ENCODE measurements at regions not wholly inside any gene's neighbourhood (a gene's known extent, or its start where the extent isn't known, plus 50 kb on each side); places are given as distances from the start of the nearest gene placed in this dataset.

- Histone ChIP-seq H2AFZ (ENCODE audit: control insufficient read depth, low read depth, low read length) (no peak overlapping the region), H4K20me1 (ENCODE audit: control insufficient read depth, insufficient read depth) (no peaks in the 10 kb centered on the region), H3K4me1 (ENCODE audit: control insufficient read depth, insufficient read depth, low read length) (no peaks in the 10 kb centered on the region), H3K4me2 (ENCODE audit: control insufficient read depth, insufficient read depth) (no peak overlapping the region), H3K9ac (ENCODE audit: control insufficient read depth, insufficient read depth, low read length) (no peak overlapping the region), H3K27me3 (replicated peaks in 1 of 2; ENCODE audit: control insufficient read depth in 2 of 2, insufficient read depth in 2 of 2, low read length in 1 of 2) (no peaks in the 10 kb centered on the region), H3K36me3 (ENCODE audit: control insufficient read depth in 2 of 2, insufficient read depth in 2 of 2, low read length in 1 of 2) (no peaks in the 10 kb centered on the region), H3K27ac (ENCODE audit: control insufficient read depth, insufficient read depth) (no peak overlapping the region), H3K4me3 (no peak overlapping the region), H3K9me3 (replicated peaks; ENCODE audit: control insufficient read depth, insufficient read depth, low read length) (no peaks in the 10 kb centered on the region), H3K79me2 (ENCODE audit: control insufficient read depth, insufficient read depth, low read length) (no peaks in the 10 kb centered on the region)
- ChIA-PET RAD21 (ENCODE audit: unreplicated experiment) (no interaction called here), POLR2A (no interaction called here), CTCF (no interaction called here), SMC1A (ENCODE audit: uncharacterized antibody, unreplicated experiment) (no interaction called here)
- DNase-seq (ENCODE audit: low read depth, low spot score) (no peak), FAIRE-seq (no peak), ATAC-seq (no peak)
- in situ Hi-C loops (cut with MboI) = no loop called here
- BruUV-seq (replicated peaks) = no TSS peak
- TF ChIP-seq PKNOX1 (IDR thresholded peaks at IDR 0.05) = no peak
- TF ChIP-seq SIX5 (IDR thresholded peaks at IDR 0.05; ENCODE audit: low read depth, low read length, severe bottlenecking) = no peak
- intact Hi-C loops (cut with micrococcal nuclease; ENCODE audit: unreplicated experiment) = no loop called here
Measured at GRCh38 chr5:152649609-152650008, 244.5 kb upstream of the NMUR2 start.

DNA sequence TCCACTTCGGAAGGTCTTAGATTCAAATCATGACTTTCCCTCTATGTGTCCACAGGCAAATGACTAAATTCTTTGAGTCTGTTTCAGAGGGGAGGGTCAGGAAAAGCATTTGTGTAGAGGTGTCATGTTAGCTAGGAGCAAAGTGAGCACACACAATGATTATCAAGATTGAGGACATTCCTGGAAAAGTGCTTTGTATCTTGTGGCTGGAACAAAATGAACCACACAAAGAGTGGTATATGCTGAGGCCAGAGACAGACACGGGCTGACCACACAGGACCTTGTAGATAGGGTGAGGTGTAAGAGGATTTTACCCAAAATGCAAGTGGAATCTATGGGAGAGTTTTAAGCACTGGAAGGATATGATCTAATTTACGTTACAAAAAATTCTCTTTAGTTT, 245.3 kb upstream of the NMUR2 start:
- Histone ChIP-seq H3K27me3 (replicated peaks in 1 of 2; ENCODE audit: control insufficient read depth in 2 of 2, insufficient read depth in 2 of 2, low read length in 1 of 2) (no peaks in the 10 kb centered on the region), H3K36me3 (ENCODE audit: control insufficient read depth in 2 of 2, insufficient read depth in 2 of 2, low read length in 1 of 2) (no peaks in the 10 kb centered on the region), H3K27ac (ENCODE audit: control insufficient read depth, insufficient read depth) (no peak overlapping the region), H2AFZ (ENCODE audit: control insufficient read depth, low read depth, low read length) (no peak overlapping the region), H3K79me2 (ENCODE audit: control insufficient read depth, insufficient read depth, low read length) (no peaks in the 10 kb centered on the region), H3K9me3 (replicated peaks; ENCODE audit: control insufficient read depth, insufficient read depth, low read length) (no peaks in the 10 kb centered on the region), H3K4me3 (no peak overlapping the region), H3K4me2 (ENCODE audit: control insufficient read depth, insufficient read depth) (no peak overlapping the region), H4K20me1 (ENCODE audit: control insufficient read depth, insufficient read depth) (no peaks in the 10 kb centered on the region), H3K9ac (ENCODE audit: control insufficient read depth, insufficient read depth, low read length) (no peak overlapping the region), H3K4me1 (ENCODE audit: control insufficient read depth, insufficient read depth, low read length) (no peaks in the 10 kb centered on the region)
- RAD21 ChIA-PET (ENCODE audit: unreplicated experiment) = no interaction called here
- ATAC-seq (no peak), FAIRE-seq (no peak), DNase-seq (ENCODE audit: low read depth, low spot score) (no peak)
- CTCF ChIA-PET = no interaction called here
- WGBS (ENCODE audit: insufficient coverage, insufficient replicate concordance, low lambda C conversion rate, missing lambda C conversion rate) = 2% methylated on average over 3 of the region's 3 CpGs
- BruUV-seq (replicated peaks) = no TSS peak
- POLR2A ChIA-PET = no interaction called here
- in situ Hi-C loops (cut with MboI) = no loop called here
- SMC1A ChIA-PET (ENCODE audit: uncharacterized antibody, unreplicated experiment) = no interaction called here
- intact Hi-C loops (cut with micrococcal nuclease; ENCODE audit: unreplicated experiment) = no loop called here
- TF ChIP-seq IRF4 (IDR thresholded peaks at IDR 0.05; ENCODE audit: low read depth, low read length) (no peak), SIX5 (IDR thresholded peaks at IDR 0.05; ENCODE audit: low read depth, low read length, severe bottlenecking) (no peak), GATAD2B (conservative IDR thresholded peaks at IDR 0.05; ENCODE audit: low read depth) (no peak), RCOR1 (conservative IDR thresholded peaks at IDR 0.05; ENCODE audit: low read depth, low read length) (no peak), RAD21 (IDR thresholded peaks at IDR 0.05; ENCODE audit: insufficient read depth, low read depth, low read length) (no peak), CHD2 (IDR thresholded peaks at IDR 0.05; ENCODE audit: borderline replicate concordance, low read depth, low read length) (no peak), NR2C1 (IDR thresholded peaks at IDR 0.05) (no peak), E4F1 (IDR thresholded peaks at IDR 0.05; ENCODE audit: borderline replicate concordance, partially characterized antibody) (no peak), EED (IDR thresholded peaks at IDR 0.05; ENCODE audit: low read depth) (no peak), CHD1 (IDR thresholded peaks at IDR 0.05; ENCODE audit: low read depth, low read length) (no peak)
- TF ChIP-seq, protein P1, sequence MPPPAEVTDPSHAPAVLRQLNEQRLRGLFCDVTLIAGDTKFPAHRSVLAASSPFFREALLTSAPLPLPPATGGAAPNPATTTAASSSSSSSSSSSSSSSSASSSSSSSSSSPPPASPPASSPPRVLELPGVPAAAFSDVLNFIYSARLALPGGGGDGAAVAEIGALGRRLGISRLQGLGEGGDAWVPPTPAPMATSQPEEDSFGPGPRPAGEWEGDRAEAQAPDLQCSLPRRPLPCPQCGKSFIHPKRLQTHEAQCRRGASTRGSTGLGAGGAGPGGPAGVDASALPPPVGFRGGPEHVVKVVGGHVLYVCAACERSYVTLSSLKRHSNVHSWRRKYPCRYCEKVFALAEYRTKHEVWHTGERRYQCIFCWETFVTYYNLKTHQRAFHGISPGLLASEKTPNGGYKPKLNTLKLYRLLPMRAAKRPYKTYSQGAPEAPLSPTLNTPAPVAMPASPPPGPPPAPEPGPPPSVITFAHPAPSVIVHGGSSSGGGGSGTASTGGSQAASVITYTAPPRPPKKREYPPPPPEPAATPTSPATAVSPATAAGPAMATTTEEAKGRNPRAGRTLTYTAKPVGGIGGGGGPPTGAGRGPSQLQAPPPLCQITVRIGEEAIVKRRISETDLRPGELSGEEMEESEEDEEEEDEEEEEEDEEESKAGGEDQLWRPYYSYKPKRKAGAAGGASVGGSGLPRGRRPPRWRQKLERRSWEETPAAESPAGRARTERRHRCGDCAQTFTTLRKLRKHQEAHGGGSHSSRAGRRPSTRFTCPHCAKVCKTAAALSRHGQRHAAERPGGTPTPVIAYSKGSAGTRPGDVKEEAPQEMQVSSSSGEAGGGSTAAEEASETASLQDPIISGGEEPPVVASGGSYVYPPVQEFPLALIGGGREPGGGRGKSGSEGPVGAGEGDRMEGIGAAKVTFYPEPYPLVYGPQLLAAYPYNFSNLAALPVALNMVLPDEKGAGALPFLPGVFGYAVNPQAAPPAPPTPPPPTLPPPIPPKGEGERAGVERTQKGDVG (CRISPR knock-in tag; IDR thresholded peaks at IDR 0.05) = no peak
- TF ChIP-seq, protein P2, sequence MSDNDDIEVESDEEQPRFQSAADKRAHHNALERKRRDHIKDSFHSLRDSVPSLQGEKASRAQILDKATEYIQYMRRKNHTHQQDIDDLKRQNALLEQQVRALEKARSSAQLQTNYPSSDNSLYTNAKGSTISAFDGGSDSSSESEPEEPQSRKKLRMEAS (IDR thresholded peaks at IDR 0.05; ENCODE audit: low read depth, low read length) = no peak
